B cell (primary cell): ENCODE measurements at regions not wholly inside any gene's neighbourhood (a gene's known extent, or its start where the extent isn't known, plus 50 kb on each side); places are given as distances from the start of the nearest gene placed in this dataset.

ENCODE experiments used
- ATAC-seq: fragments of 200-7000 bp; cut with Tn5 transposase; one replicate; pipeline ENCODE4 v1.10.0; 2021; ENCODE audit warnings: low read depth, mild to moderate bottlenecking, moderate number of reproducible peaks, moderate library complexity
- CTCF ChIA-PET: fragments of 350-600 bp; sonication (Branson Sonifier 250); formaldehyde crosslinking; loops from one replicate; lab custom pipeline; 2021; ENCODE audit warnings: antibody characterized with exemption, inconsistent platforms; lab: Charles Lee
- POLR2A ChIA-PET: fragments of 350-600 bp; sonication (Branson Sonifier 250); formaldehyde crosslinking; loops from one replicate; lab custom pipeline; 2021; ENCODE audit warnings: antibody characterized with exemption; lab: Charles Lee
- DNase-seq: peaks from one replicate; pipeline ENCODE4 v3.0.0; 2013
- H2AFZ ChIP-seq: 2 replicates; pipeline ENCODE4 v1.6.1; 2012; ENCODE audit warnings: mild to moderate bottlenecking, low read depth, low read length; ENCODE audit not compliant: insufficient read depth, poor library complexity, severe bottlenecking
- H3K27ac ChIP-seq, 2 donors: 1 replicate in 1 of 2; 2 replicates in 1 of 2; pipeline ENCODE4 v1.5.1; 2012 to 2013; ENCODE audit warnings: low read length in 2 of 2, mild to moderate bottlenecking in 2 of 2, moderate library complexity in 1 of 2
- H3K27me3 ChIP-seq, 4 experiments: fragments of 200-600 bp in 1 of 4; sonication (generic) in 1 of 4; replicated peaks in 1 of 4; 1 replicate in 2 of 4; 2 replicates in 2 of 4; pipeline versions ENCODE4 v1.6.1 to v1.7.0; 2013 to 2016; ENCODE audit warnings: low read length in 3 of 4, mild to moderate bottlenecking in 2 of 4, mixed read lengths in 1 of 4, moderate library complexity in 1 of 4; ENCODE audit not compliant: insufficient read depth in 4 of 4, control insufficient read depth in 3 of 4; ENCODE audit errors: control extremely low read depth in 1 of 4
- H3K36me3 ChIP-seq, 2 experiments: replicated peaks in 1 of 2; 1 replicate in 1 of 2; 2 replicates in 1 of 2; pipeline versions ENCODE4 v1.6.1 to v1.7.1; 2013; ENCODE audit warnings: low read length in 1 of 2; ENCODE audit not compliant: insufficient read depth in 2 of 2, control insufficient read depth in 1 of 2; ENCODE audit errors: control extremely low read depth in 1 of 2, extremely low read depth in 1 of 2
- H3K4me1 ChIP-seq, 2 donors: fragments of 200-600 bp in 1 of 2; sonication (generic) in 1 of 2; 1 replicate in 1 of 2; 2 replicates in 1 of 2; pipeline versions ENCODE4 v1.5.1 to v1.6.1; 2013 to 2017; ENCODE audit warnings: low read length in 2 of 2; ENCODE audit not compliant: control insufficient read depth in 2 of 2, insufficient read depth in 2 of 2
- H3K4me2 ChIP-seq: replicated peaks from 2 replicates; pipeline ENCODE3; 2012; ENCODE audit warnings: mild to moderate bottlenecking, low read depth, low read length; ENCODE audit not compliant: poor library complexity, severe bottlenecking
- H3K4me3 ChIP-seq, 5 experiments: fragments of 200-600 bp in 1 of 5; sonication (generic) in 1 of 5; 1 replicate in 3 of 5; 2 replicates in 2 of 5; pipeline versions ENCODE4 v1.5.1 to v1.7.0; 2011 to 2016; ENCODE audit warnings: low read length in 4 of 5, mild to moderate bottlenecking in 4 of 5, low read depth in 2 of 5, control low read depth in 1 of 5, moderate library complexity in 1 of 5; ENCODE audit not compliant: insufficient read depth in 1 of 5; ENCODE audit errors: control extremely low read depth in 1 of 5, extremely low read depth in 1 of 5
- H3K79me2 ChIP-seq: fragments of 200-600 bp; sonication (generic); one replicate; pipeline ENCODE4 v1.6.0; 2016; ENCODE audit warnings: low read length; ENCODE audit not compliant: control insufficient read depth, insufficient read depth
- H3K9ac ChIP-seq: fragments of 200-600 bp; sonication (generic); 2 replicates; pipeline ENCODE4 v1.6.1; 2017; ENCODE audit warnings: mild to moderate bottlenecking, low read length, moderate library complexity
- H3K9me3 ChIP-seq, 3 donors: one replicate each; pipeline versions ENCODE4 v1.6.1 to v1.7.1; 2013; ENCODE audit warnings: low read length in 2 of 3; ENCODE audit not compliant: control insufficient read depth in 2 of 3, insufficient read depth in 1 of 3; ENCODE audit errors: control extremely low read depth in 1 of 3
- H4K20me1 ChIP-seq: 2 replicates; pipeline ENCODE4 v1.6.0; 2012; ENCODE audit warnings: mild to moderate bottlenecking, low read length; ENCODE audit not compliant: insufficient read depth, control insufficient read depth, poor library complexity, severe bottlenecking
- H3K27ac Mint-ChIP-seq: one replicate; pipeline ENCODE4 v1.8.0; 2021; ENCODE audit warnings: mixed read lengths
- H3K27me3 Mint-ChIP-seq: one replicate; pipeline ENCODE4 v1.8.0; 2021; ENCODE audit warnings: mixed read lengths
- H3K4me1 Mint-ChIP-seq: one replicate; pipeline ENCODE4 v1.8.0; 2021; ENCODE audit warnings: mixed read lengths
- H3K4me3 Mint-ChIP-seq: one replicate; pipeline ENCODE4 v1.8.0; 2021; ENCODE audit warnings: mixed read lengths
- H3K9me3 Mint-ChIP-seq: one replicate; pipeline ENCODE4 v1.8.0; 2022; ENCODE audit warnings: mixed read lengths; ENCODE audit not compliant: insufficient read depth
- EZH2 ChIP-seq: IDR thresholded peaks from 2 replicates; pipeline ENCODE4 v1.6.1; 2012; ENCODE audit warnings: borderline replicate concordance, low read depth, mild to moderate bottlenecking, moderate library complexity, low read length; ENCODE audit not compliant: insufficient read depth, poor library complexity, severe bottlenecking
- WGBS: methylation state at CpG from one replicate; pipeline ENCODE4 v1.1.5; 2013; ENCODE audit warnings: missing lambda C conversion rate; ENCODE audit not compliant: insufficient coverage; 5-methylcytosine and 5-hydroxymethylcytosine counted together
- intact Hi-C: fragments of 100-400 bp; cut with micrococcal nuclease; formaldehyde crosslinking; loops from one replicate; pipeline ENCODE4 v1.10.0; 2022
- TF ChIP-seq, protein P1 (sequence below): fragments of 200-600 bp; IDR thresholded peaks from one replicate; pipeline ENCODE4 v1.8.0; 2022; ENCODE audit warnings: antibody characterized with exemption, mild to moderate bottlenecking

GRCh38 chr19:28367146-28367545 is 845.8 kb downstream of the UQCRFS1 start:
- H3K9me3 Mint-ChIP-seq, result peaks cover 3% of the 10 kb centered on the region
- no peak for ATAC-seq
- TF ChIP-seq EZH2, result no peak
- TF ChIP-seq, protein P1, sequence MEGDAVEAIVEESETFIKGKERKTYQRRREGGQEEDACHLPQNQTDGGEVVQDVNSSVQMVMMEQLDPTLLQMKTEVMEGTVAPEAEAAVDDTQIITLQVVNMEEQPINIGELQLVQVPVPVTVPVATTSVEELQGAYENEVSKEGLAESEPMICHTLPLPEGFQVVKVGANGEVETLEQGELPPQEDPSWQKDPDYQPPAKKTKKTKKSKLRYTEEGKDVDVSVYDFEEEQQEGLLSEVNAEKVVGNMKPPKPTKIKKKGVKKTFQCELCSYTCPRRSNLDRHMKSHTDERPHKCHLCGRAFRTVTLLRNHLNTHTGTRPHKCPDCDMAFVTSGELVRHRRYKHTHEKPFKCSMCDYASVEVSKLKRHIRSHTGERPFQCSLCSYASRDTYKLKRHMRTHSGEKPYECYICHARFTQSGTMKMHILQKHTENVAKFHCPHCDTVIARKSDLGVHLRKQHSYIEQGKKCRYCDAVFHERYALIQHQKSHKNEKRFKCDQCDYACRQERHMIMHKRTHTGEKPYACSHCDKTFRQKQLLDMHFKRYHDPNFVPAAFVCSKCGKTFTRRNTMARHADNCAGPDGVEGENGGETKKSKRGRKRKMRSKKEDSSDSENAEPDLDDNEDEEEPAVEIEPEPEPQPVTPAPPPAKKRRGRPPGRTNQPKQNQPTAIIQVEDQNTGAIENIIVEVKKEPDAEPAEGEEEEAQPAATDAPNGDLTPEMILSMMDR, result no peak
- H3K27me3 Mint-ChIP-seq, result no peaks in the 10 kb centered on the region
- intact Hi-C loops, result no loop called here
- H2AFZ ChIP-seq, result no peak overlapping the region
- H3K27ac Mint-ChIP-seq, result no peak overlapping the region
- H3K79me2 ChIP-seq, result no peaks in the 10 kb centered on the region
- no peaks in the 10 kb centered on the region for H3K4me1 Mint-ChIP-seq
- H3K27ac ChIP-seq, result no peak overlapping the region
- no peaks in the 10 kb centered on the region for H3K4me1 ChIP-seq
- H3K4me3 ChIP-seq, result no peak overlapping the region
- ChIA-PET POLR2A (no interaction called here), CTCF (no interaction called here)
- H3K36me3 ChIP-seq, result no peaks in the 10 kb centered on the region
- peaks cover 0 to 6% (median 0%) of the 10 kb centered on the region in 3 donors for H3K9me3 ChIP-seq
- H4K20me1 ChIP-seq, result no peaks in the 10 kb centered on the region
- no peak overlapping the region for H3K9ac ChIP-seq
- 50% methylated on average over 1 of the region's 1 CpG for WGBS
- DNase-seq, result no peak
- no peak overlapping the region for H3K4me3 Mint-ChIP-seq
- no peak overlapping the region for H3K4me2 ChIP-seq
- no peaks in the 10 kb centered on the region for H3K27me3 ChIP-seq

GRCh38 chr19:28363254-28363653 is 849.7 kb downstream of the UQCRFS1 start:
- Histone ChIP-seq H3K27ac (no peak overlapping the region), H3K9me3 (peaks cover 0 to 3% (median 0%) of the 10 kb centered on the region in 3 donors), H3K4me2 (no peak overlapping the region), H3K4me3 (no peak overlapping the region), H4K20me1 (no peaks in the 10 kb centered on the region), H3K4me1 (no peaks in the 10 kb centered on the region), H3K79me2 (no peaks in the 10 kb centered on the region), H2AFZ (no peak overlapping the region), H3K36me3 (no peaks in the 10 kb centered on the region), H3K27me3 (no peaks in the 10 kb centered on the region), H3K9ac (no peak overlapping the region)
- CTCF ChIA-PET, result no interaction called here
- 84% methylated on average over 2 of the region's 4 CpGs for WGBS
- ATAC-seq, result no peak
- POLR2A ChIA-PET, result no interaction called here
- intact Hi-C loops, result no loop called here
- Mint-ChIP-seq H3K27ac (no peak overlapping the region), H3K4me3 (no peak overlapping the region), H3K9me3 (peaks cover 6% of the 10 kb centered on the region), H3K4me1 (no peaks in the 10 kb centered on the region), H3K27me3 (no peaks in the 10 kb centered on the region)
- DNase-seq, result no peak
- TF ChIP-seq, protein P1, result no peak
- no peak for TF ChIP-seq EZH2
